ENCODE measurements at regions not wholly inside any gene's neighbourhood (a gene's known extent, or its start where the extent isn't known, plus 50 kb on each side); places are given as distances from the start of the nearest gene placed in this dataset.

GRCh38 chr1:23627069-23627735 is 64.4 kb upstream of the RPL11 start:
- WGBS, 2 donors, result 17 to 44% methylated on average over 11 of the region's 11 CpGs
- DNase-seq, result no peak
- no peak overlapping the region for H3K4me3 ChIP-seq

GRCh38 chr1:23625929-23626535 is 65.6 kb upstream of the RPL11 start:
- 88 to 93% methylated on average over 1 of the region's 1 CpG for WGBS, 2 donors
- intact Hi-C loops (cut with DNase I), result loop anchor here (2.0 kb wide), 1 partner anchor 41 kb away; no protein-coding TSS in a partner anchor
- no peak for DNase-seq
- no peak overlapping the region for H3K27ac ChIP-seq
- no peaks in the 10 kb centered on the region for H3K36me3 ChIP-seq
- H3K4me3 ChIP-seq, result no peak overlapping the region
- no peak for TF ChIP-seq CTCF (IDR thresholded peaks at IDR 0.05)
- no peak for TF ChIP-seq POLR2AphosphoS5 (IDR thresholded peaks at IDR 0.05)
- no peak for TF ChIP-seq EP300 (IDR thresholded peaks at IDR 0.05)
- no peak for TF ChIP-seq POLR2A (IDR thresholded peaks at IDR 0.05)
- H3K27me3 ChIP-seq, result peaks cover 0 to under 1% (median 0%) of the 10 kb centered on the region in 3 donors
- H3K9me3 ChIP-seq, result no peaks in the 10 kb centered on the region
- no peaks in the 10 kb centered on the region for H3K4me1 ChIP-seq

More at GRCh38 chr1:23627069-23627735, 64.4 kb upstream of the RPL11 start:
- no peaks in the 10 kb centered on the region for H3K36me3 ChIP-seq
- intact Hi-C loops (cut with DNase I), result loop anchor here (2.0 kb wide), 1 partner anchor 42 kb away; no protein-coding TSS in a partner anchor
- no peaks in the 10 kb centered on the region for H3K27me3 ChIP-seq
- no peak for TF ChIP-seq POLR2A (IDR thresholded peaks at IDR 0.05)
- no peak for TF ChIP-seq EP300 (IDR thresholded peaks at IDR 0.05)
- TF ChIP-seq POLR2AphosphoS5 (IDR thresholded peaks at IDR 0.05), result no peak
- H3K4me1 ChIP-seq, result no peaks in the 10 kb centered on the region
- no peaks in the 10 kb centered on the region for H3K9me3 ChIP-seq
- H3K27ac ChIP-seq, result no peak overlapping the region

- DNase-seq, result no peak
- 78 to 90% methylated on average over 4 of the region's 4 CpGs for WGBS, 2 donors
- intact Hi-C loops (cut with DNase I), result no loop called here
- TF ChIP-seq EP300 (IDR thresholded peaks at IDR 0.05), result no peak
- no peak for TF ChIP-seq POLR2A (IDR thresholded peaks at IDR 0.05)
- TF ChIP-seq POLR2AphosphoS5 (IDR thresholded peaks at IDR 0.05), result no peak
- no peak for TF ChIP-seq CTCF (IDR thresholded peaks at IDR 0.05)
- no peaks in the 10 kb centered on the region for H3K4me1 ChIP-seq
- H3K9me3 ChIP-seq, result no peaks in the 10 kb centered on the region
- no peak overlapping the region for H3K4me3 ChIP-seq
- H3K27ac ChIP-seq, result no peak overlapping the region
- peaks cover 0 to 6% (median 0%) of the 10 kb centered on the region in 3 donors for H3K27me3 ChIP-seq
- no peaks in the 10 kb centered on the region for H3K36me3 ChIP-seq
Measured at GRCh38 chr1:23625459-23625858, 66.1 kb upstream of the RPL11 start.

- no peaks in the 10 kb centered on the region for H3K9me3 ChIP-seq
- intact Hi-C loops (cut with DNase I), result no loop called here
- 53 to 73% methylated on average over 4 of the region's 4 CpGs for WGBS, 2 donors
- H3K36me3 ChIP-seq, result no peaks in the 10 kb centered on the region
- H3K27me3 ChIP-seq, result peaks cover 0 to 16% (median 5%) of the 10 kb centered on the region in 3 donors
- peaks cover 0 to 5% (median 5%) of the 10 kb centered on the region in 4 donors for H3K4me1 ChIP-seq
- DNase-seq, result no peak
- H3K27ac ChIP-seq, result no peak overlapping the region
- no peak overlapping the region for H3K4me3 ChIP-seq
- TF ChIP-seq CTCF (IDR thresholded peaks at IDR 0.05) (no peak), POLR2A (IDR thresholded peaks at IDR 0.05) (no peak), EP300 (IDR thresholded peaks at IDR 0.05) (no peak), POLR2AphosphoS5 (IDR thresholded peaks at IDR 0.05) (no peak)
Measured at GRCh38 chr1:23624440-23624839, 65.1 kb upstream of the ID3 start.

- no peak overlapping the region for H3K27ac ChIP-seq
- TF ChIP-seq POLR2A (IDR thresholded peaks at IDR 0.05), result no peak
- no peak for TF ChIP-seq POLR2AphosphoS5 (IDR thresholded peaks at IDR 0.05)
- TF ChIP-seq CTCF (IDR thresholded peaks at IDR 0.05), result no peak
- no peak for TF ChIP-seq EP300 (IDR thresholded peaks at IDR 0.05)
- H3K27me3 ChIP-seq, result peaks cover 0 to 31% (median 7%) of the 10 kb centered on the region in 3 donors
- 93 to 94% methylated on average over 4 of the region's 4 CpGs for WGBS, 2 donors
- intact Hi-C loops (cut with DNase I), result no loop called here
- H3K36me3 ChIP-seq, result no peaks in the 10 kb centered on the region
- H3K4me3 ChIP-seq, result no peak overlapping the region
- peaks cover 0 to 8% (median 6%) of the 10 kb centered on the region in 4 donors for H3K4me1 ChIP-seq
- no peak for DNase-seq
- H3K9me3 ChIP-seq, result no peaks in the 10 kb centered on the region
Measured at GRCh38 chr1:23622284-23622683, 63.0 kb upstream of the ID3 start.

All from sigmoid colon (tissue), 6 donors.